Fibroblast of lung (primary cell): ENCODE measurements at regions not wholly inside any gene's neighbourhood (a gene's known extent, or its start where the extent isn't known, plus 50 kb on each side); places are given as distances from the start of the nearest gene placed in this dataset.

Experiments
- DNase-seq, 2 donors: peaks; one replicate each; pipeline versions ENCODE4 v3.0.0 to v3.0.0-alpha.2; 2010; ENCODE audit warnings: low read depth in 2 of 2
- H2AFZ ChIP-seq: 2 replicates; pipeline ENCODE4 v1.5.1; 2012; ENCODE audit warnings: low read length, control low read depth, inconsistent platforms
- H3K27ac ChIP-seq: 2 replicates; pipeline ENCODE4 v1.5.1; 2011; ENCODE audit warnings: low read length, control low read depth; ENCODE audit not compliant: insufficient read depth
- H3K27me3 ChIP-seq: 2 replicates; pipeline ENCODE4 v1.5.1; 2011; ENCODE audit warnings: mild to moderate bottlenecking, low read length; ENCODE audit not compliant: control insufficient read depth, insufficient read depth
- H3K36me3 ChIP-seq: 2 replicates; pipeline ENCODE4 v1.5.1; 2011; ENCODE audit warnings: low read length; ENCODE audit not compliant: control insufficient read depth, insufficient read depth
- H3K4me1 ChIP-seq: 2 replicates; pipeline ENCODE4 v1.5.1; 2011; ENCODE audit warnings: low read length; ENCODE audit not compliant: control insufficient read depth, insufficient read depth; ENCODE audit errors: extremely low read depth
- H3K4me2 ChIP-seq: 2 replicates; pipeline ENCODE4 v1.5.1; 2011; ENCODE audit warnings: low read length, control low read depth; ENCODE audit not compliant: insufficient read depth; ENCODE audit errors: extremely low read depth
- H3K4me3 ChIP-seq, 4 experiments: fragments of 200-600 bp in 1 of 4; sonication (generic) in 1 of 4; replicated peaks in 1 of 4; 2 replicates each; pipeline ENCODE4 v1.5.1; 2011 to 2016; ENCODE audit warnings: low read length in 4 of 4, low read depth in 3 of 4, mild to moderate bottlenecking in 3 of 4, control low read depth in 2 of 4, inconsistent platforms in 1 of 4, mixed read lengths in 1 of 4; ENCODE audit not compliant: insufficient read depth in 1 of 4; ENCODE audit errors: control extremely low read depth in 1 of 4
- H3K79me2 ChIP-seq: 2 replicates; pipeline ENCODE4 v1.5.1; 2012; ENCODE audit warnings: mild to moderate bottlenecking, low read length, inconsistent platforms; ENCODE audit not compliant: control insufficient read depth, insufficient read depth
- H3K9ac ChIP-seq: 2 replicates; pipeline ENCODE4 v1.5.1; 2011; ENCODE audit warnings: mild to moderate bottlenecking, low read length, control low read depth; ENCODE audit not compliant: insufficient read depth
- H3K9me3 ChIP-seq: 2 replicates; pipeline ENCODE4 v1.5.1; 2012; ENCODE audit warnings: low read depth, low read length; ENCODE audit not compliant: control insufficient read depth, insufficient read depth
- H4K20me1 ChIP-seq: 2 replicates; pipeline ENCODE4 v1.5.1; 2011; ENCODE audit warnings: low read length; ENCODE audit not compliant: control insufficient read depth, insufficient read depth; ENCODE audit errors: extremely low read depth
- EZH2 ChIP-seq: IDR thresholded peaks from 2 replicates; pipeline ENCODE4 v1.5.1; 2012; ENCODE audit warnings: low read length, control low read depth, mild to moderate bottlenecking; ENCODE audit errors: missing control alignments
- TF ChIP-seq, protein P1 (sequence below), 2 donors: IDR thresholded peaks in 1 of 2; conservative IDR thresholded peaks in 1 of 2; 1 replicate in 1 of 2; 2 replicates in 1 of 2; pipeline ENCODE4 v1.5.1; 2011 to 2012; ENCODE audit warnings: low read length in 2 of 2, control low read depth in 1 of 2, inconsistent platforms in 1 of 2, low read depth in 1 of 2, mild to moderate bottlenecking in 1 of 2

DNA sequence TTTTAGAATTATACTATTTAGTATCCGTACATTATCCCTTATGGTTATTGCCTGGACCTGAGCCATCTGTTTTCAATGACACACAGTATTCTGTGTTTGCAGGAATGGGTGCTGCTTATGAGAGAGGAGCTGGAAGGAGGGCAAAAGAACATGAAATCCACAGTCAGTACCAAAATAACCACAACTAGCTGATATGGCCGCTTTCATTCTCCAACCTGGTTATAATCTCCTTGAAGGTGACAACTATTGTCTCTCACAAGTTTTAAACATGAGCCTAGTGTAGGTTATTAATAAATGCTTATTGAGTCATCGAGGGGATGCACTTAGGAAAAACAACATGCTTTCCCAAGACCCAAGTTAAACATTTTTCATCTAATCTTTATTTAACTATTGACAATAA, 356.6 kb downstream of the BMP2 start:
- no peak overlapping the region for H3K27ac ChIP-seq
- H3K9me3 ChIP-seq, result no peaks in the 10 kb centered on the region
- DNase-seq, result no peak
- H3K36me3 ChIP-seq, result no peaks in the 10 kb centered on the region
- H3K4me2 ChIP-seq, result no peak overlapping the region
- H3K4me1 ChIP-seq, result no peaks in the 10 kb centered on the region
- H3K4me3 ChIP-seq, result no peak overlapping the region
- no peak overlapping the region for H3K9ac ChIP-seq
- no peak overlapping the region for H2AFZ ChIP-seq
- no peak for TF ChIP-seq EZH2
- TF ChIP-seq, protein P1, sequence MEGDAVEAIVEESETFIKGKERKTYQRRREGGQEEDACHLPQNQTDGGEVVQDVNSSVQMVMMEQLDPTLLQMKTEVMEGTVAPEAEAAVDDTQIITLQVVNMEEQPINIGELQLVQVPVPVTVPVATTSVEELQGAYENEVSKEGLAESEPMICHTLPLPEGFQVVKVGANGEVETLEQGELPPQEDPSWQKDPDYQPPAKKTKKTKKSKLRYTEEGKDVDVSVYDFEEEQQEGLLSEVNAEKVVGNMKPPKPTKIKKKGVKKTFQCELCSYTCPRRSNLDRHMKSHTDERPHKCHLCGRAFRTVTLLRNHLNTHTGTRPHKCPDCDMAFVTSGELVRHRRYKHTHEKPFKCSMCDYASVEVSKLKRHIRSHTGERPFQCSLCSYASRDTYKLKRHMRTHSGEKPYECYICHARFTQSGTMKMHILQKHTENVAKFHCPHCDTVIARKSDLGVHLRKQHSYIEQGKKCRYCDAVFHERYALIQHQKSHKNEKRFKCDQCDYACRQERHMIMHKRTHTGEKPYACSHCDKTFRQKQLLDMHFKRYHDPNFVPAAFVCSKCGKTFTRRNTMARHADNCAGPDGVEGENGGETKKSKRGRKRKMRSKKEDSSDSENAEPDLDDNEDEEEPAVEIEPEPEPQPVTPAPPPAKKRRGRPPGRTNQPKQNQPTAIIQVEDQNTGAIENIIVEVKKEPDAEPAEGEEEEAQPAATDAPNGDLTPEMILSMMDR (conservative IDR thresholded peaks at IDR 0.05 in 1 of 2, IDR thresholded peaks at IDR 0.05 in 1 of 2; ENCODE audit: low read depth in 1 of 2, low read length in 2 of 2), result no peak
- H4K20me1 ChIP-seq, result no peaks in the 10 kb centered on the region
- H3K79me2 ChIP-seq, result no peaks in the 10 kb centered on the region
- H3K27me3 ChIP-seq, result no peaks in the 10 kb centered on the region

DNA sequence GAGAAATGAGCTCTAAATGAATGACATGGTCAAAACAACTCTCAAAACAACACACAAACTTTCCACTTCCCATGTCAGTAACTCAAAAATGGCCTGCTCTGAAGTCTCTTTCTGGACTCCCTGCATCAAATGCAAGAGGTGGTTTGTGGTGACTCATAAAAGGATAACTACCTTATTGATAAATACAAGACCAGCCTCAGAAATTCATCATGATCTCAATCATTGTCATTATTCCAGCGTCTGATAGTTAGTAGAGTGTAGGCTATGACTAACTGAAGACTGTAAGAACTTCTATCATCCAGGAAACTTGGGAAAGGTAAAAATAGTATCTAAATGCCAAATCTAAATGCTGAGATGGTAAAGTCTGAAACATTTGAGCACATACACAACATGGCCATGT, 369.4 kb downstream of the BMP2 start:
- Histone ChIP-seq H2AFZ (no peak overlapping the region), H3K27ac (no peak overlapping the region), H4K20me1 (no peaks in the 10 kb centered on the region), H3K36me3 (no peaks in the 10 kb centered on the region), H3K9me3 (no peaks in the 10 kb centered on the region), H3K4me2 (no peak overlapping the region), H3K4me3 (no peak overlapping the region), H3K4me1 (no peaks in the 10 kb centered on the region), H3K27me3 (no peaks in the 10 kb centered on the region), H3K9ac (no peak overlapping the region), H3K79me2 (no peaks in the 10 kb centered on the region)
- no peak for DNase-seq
- no peak for TF ChIP-seq EZH2
- TF ChIP-seq, protein P1 (conservative IDR thresholded peaks at IDR 0.05 in 1 of 2, IDR thresholded peaks at IDR 0.05 in 1 of 2; ENCODE audit: low read depth in 1 of 2, low read length in 2 of 2), result no peak

GRCh38 chr20:7137395-7138151, 370.1 kb downstream of the BMP2 start:
- H2AFZ ChIP-seq, result no peak overlapping the region
- no peak overlapping the region for H3K4me2 ChIP-seq
- no peak overlapping the region for H3K27ac ChIP-seq
- no peaks in the 10 kb centered on the region for H3K36me3 ChIP-seq
- no peaks in the 10 kb centered on the region for H4K20me1 ChIP-seq
- TF ChIP-seq, protein P1 (conservative IDR thresholded peaks at IDR 0.05 in 1 of 2, IDR thresholded peaks at IDR 0.05 in 1 of 2; ENCODE audit: low read depth in 1 of 2, low read length in 2 of 2), result no peak
- TF ChIP-seq EZH2, result no peak
- no peaks in the 10 kb centered on the region for H3K27me3 ChIP-seq
- no peaks in the 10 kb centered on the region for H3K4me1 ChIP-seq
- no peak overlapping the region for H3K4me3 ChIP-seq
- DNase-seq, result no peak
- no peak overlapping the region for H3K9ac ChIP-seq
- no peaks in the 10 kb centered on the region for H3K79me2 ChIP-seq
- no peaks in the 10 kb centered on the region for H3K9me3 ChIP-seq
